Colonic mucosa (tissue), 4 donors: ENCODE measurements at regions not wholly inside any gene's neighbourhood (a gene's known extent, or its start where the extent isn't known, plus 50 kb on each side); places are given as distances from the start of the nearest gene placed in this dataset. TPM values are rescaled to one million over a fixed set of nuclear protein-coding genes. Genes with fewer than 3 reads are reported as not detected.

Source experiments
- DNase-seq: peaks from one replicate; pipeline ENCODE4 v3.0.0-alpha.2; 2020
- H3K27ac ChIP-seq: fragments of 200-600 bp; one replicate; pipeline ENCODE4 v1.8.0; 2021
- H3K27me3 ChIP-seq: fragments of 200-600 bp; one replicate; pipeline ENCODE4 v1.8.0; 2021
- H3K36me3 ChIP-seq: fragments of 200-600 bp; one replicate; pipeline ENCODE4 v1.8.0; 2021
- H3K4me1 ChIP-seq: fragments of 200-600 bp; one replicate; pipeline ENCODE4 v1.8.0; 2021; ENCODE audit warnings: mild to moderate bottlenecking
- H3K4me3 ChIP-seq: fragments of 200-600 bp; one replicate; pipeline ENCODE4 v1.8.0; 2021
- H3K9ac ChIP-seq, 2 donors: one replicate each; pipeline ENCODE4 v1.7.0; 2013; ENCODE audit warnings: control low read depth in 2 of 2, low read depth in 2 of 2, low read length in 2 of 2
- H3K9me3 ChIP-seq: fragments of 200-600 bp; one replicate; pipeline ENCODE4 v1.8.0; 2021
- intact Hi-C: fragments of 100-400 bp; cut with DNase I; formaldehyde crosslinking; loops from one replicate; pipeline ENCODE4 v1.14.1; 2022
- microRNA-seq: library from miRNA; unstranded; fragments of <30 nt; microRNA quantifications from one replicate; pipeline ENCODE4, GENCODE V29; 2019
- TF ChIP-seq, protein P1 (sequence below): fragments of 200-600 bp; IDR thresholded peaks from one replicate; pipeline ENCODE4 v1.8.0; 2022; ENCODE audit warnings: antibody characterized with exemption, mild to moderate bottlenecking
- donor health status: healthy.
- donor health status: DM: no; HTN: no; CAD: no.
- donor health status: DM: no; HTN: no; CAD: no.

DNA sequence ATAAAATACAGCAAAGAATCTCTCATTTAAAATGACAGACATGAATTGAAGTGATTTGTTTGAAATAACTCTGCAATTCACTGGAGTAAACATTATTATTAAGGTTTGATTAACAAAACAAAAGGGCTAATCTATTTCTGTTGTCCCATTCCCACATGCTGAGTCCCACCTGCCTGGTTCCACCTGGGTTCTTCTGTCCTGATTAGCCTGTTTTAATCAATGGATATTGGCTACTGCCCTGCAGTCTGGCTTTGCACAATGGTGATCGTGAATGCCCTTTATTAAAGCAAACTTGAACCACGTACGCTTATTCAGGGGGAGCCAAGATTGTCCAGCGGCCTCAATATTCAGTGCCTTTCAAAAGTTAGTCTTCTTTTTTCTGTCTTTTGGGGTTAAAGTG lies 72.8 kb upstream of the CDH19 start:
- no peaks in the 10 kb centered on the region for H3K4me1 ChIP-seq
- intact Hi-C loops, result no loop called here
- no peak for DNase-seq
- no peaks in the 10 kb centered on the region for H3K36me3 ChIP-seq
- TF ChIP-seq, protein P1, sequence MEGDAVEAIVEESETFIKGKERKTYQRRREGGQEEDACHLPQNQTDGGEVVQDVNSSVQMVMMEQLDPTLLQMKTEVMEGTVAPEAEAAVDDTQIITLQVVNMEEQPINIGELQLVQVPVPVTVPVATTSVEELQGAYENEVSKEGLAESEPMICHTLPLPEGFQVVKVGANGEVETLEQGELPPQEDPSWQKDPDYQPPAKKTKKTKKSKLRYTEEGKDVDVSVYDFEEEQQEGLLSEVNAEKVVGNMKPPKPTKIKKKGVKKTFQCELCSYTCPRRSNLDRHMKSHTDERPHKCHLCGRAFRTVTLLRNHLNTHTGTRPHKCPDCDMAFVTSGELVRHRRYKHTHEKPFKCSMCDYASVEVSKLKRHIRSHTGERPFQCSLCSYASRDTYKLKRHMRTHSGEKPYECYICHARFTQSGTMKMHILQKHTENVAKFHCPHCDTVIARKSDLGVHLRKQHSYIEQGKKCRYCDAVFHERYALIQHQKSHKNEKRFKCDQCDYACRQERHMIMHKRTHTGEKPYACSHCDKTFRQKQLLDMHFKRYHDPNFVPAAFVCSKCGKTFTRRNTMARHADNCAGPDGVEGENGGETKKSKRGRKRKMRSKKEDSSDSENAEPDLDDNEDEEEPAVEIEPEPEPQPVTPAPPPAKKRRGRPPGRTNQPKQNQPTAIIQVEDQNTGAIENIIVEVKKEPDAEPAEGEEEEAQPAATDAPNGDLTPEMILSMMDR, result no peak
- H3K9ac ChIP-seq, result no peak overlapping the region
- H3K27me3 ChIP-seq, result no peaks in the 10 kb centered on the region
- H3K27ac ChIP-seq, result no peak overlapping the region
- no peak overlapping the region for H3K4me3 ChIP-seq
- H3K9me3 ChIP-seq, result no peaks in the 10 kb centered on the region

DNA sequence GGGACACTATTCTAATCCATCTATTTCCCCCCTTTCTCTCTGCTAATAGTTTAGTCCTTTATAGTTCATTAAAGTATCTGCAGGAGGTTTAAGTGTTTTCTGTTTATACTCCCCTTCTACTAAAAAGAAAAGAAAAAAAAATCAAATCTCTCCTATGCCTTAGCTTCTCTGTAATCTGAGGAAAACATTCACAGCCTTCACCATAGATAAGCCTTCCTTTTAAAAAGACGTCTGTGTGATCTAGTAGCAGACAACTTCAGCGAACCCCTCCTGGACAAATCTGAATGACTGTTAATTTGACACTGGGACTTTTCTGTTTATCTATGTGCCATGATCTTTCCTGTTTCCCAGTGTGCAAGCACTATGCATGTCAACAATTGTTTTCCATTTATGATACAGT lies 70.4 kb upstream of the CDH19 start:
- H3K9ac ChIP-seq, result no peak overlapping the region
- DNase-seq, result no peak
- no peaks in the 10 kb centered on the region for H3K4me1 ChIP-seq
- no peaks in the 10 kb centered on the region for H3K27me3 ChIP-seq
- H3K9me3 ChIP-seq, result no peaks in the 10 kb centered on the region
- H3K36me3 ChIP-seq, result no peaks in the 10 kb centered on the region
- H3K4me3 ChIP-seq, result no peak overlapping the region
- no peak overlapping the region for H3K27ac ChIP-seq
- TF ChIP-seq, protein P1, result no peak
- intact Hi-C loops, result no loop called here

DNA sequence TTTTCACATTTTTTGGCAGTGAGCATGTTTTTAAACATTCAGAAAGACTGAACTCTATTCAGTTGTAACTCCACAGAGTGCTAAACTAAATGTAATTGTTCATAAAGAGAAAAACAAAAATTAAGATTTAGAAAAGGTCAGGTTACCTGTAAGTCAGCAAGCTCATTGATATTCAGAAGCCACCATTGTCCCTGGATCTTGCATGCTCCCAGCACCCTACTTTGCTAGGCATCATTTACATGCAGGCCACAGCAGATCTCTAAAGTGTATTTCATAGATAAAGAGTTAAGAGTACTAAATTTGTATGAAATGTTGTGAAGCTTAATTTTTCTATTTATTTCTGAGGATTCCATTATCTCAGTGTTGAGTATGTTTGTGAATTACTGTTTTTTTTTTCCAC lies 64.8 kb upstream of the CDH19 start:
- Histone ChIP-seq H3K9ac (no peak overlapping the region), H3K9me3 (no peaks in the 10 kb centered on the region), H3K4me3 (no peak overlapping the region), H3K36me3 (no peaks in the 10 kb centered on the region), H3K27me3 (no peaks in the 10 kb centered on the region), H3K4me1 (no peaks in the 10 kb centered on the region), H3K27ac (no peak overlapping the region)
- no peak for DNase-seq
- intact Hi-C loops, result no loop called here
- TF ChIP-seq, protein P1, result no peak

DNA sequence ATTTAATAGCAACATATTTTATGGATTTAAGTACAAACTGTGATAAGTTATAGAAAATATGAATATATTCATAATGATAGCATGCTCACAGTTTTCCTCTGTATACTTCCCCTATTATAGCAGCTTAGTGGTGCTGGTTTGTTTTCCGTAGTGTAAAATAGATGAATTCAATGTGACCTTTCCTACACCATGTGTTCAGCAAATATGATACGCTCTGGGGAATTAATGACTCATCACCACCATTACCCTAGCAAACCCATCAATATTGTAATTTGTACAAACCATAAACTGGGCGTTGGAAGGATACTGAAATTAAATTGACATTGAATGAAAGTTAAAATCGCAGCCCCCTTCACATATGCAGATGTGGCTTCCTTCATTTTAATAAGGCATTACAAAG lies 58.7 kb upstream of the CDH19 start:
- no peak overlapping the region for H3K4me3 ChIP-seq
- H3K36me3 ChIP-seq, result no peaks in the 10 kb centered on the region
- no peaks in the 10 kb centered on the region for H3K4me1 ChIP-seq
- intact Hi-C loops, result no loop called here
- no peaks in the 10 kb centered on the region for H3K9me3 ChIP-seq
- no peaks in the 10 kb centered on the region for H3K27me3 ChIP-seq
- TF ChIP-seq, protein P1, result no peak
- no peak for DNase-seq
- H3K9ac ChIP-seq, result no peak overlapping the region
- H3K27ac ChIP-seq, result no peak overlapping the region

DNA sequence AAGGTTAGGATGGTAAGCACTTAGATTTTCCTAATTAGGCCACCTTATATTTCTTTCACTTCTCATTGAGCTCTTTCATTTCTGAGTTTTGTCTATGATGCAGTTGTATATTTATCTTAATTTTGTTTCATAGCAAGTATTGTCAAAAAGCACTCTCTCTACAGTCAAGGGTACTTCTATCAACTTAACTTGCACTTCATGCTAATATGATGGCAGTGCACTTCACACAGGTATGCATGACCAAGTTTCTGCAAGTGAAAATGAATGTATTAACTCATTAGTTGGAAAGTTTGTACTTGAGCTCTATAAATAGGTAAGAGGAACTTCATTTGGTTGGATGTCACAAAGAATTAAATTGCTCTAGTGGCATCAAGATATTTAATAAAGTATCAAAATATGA lies 51.5 kb upstream of the CDH19 start:
- intact Hi-C loops, result no loop called here

More for the DNA sequence above, 51.5 kb upstream of the CDH19 start:
- TF ChIP-seq, protein P1, result no peak
- Histone ChIP-seq H3K4me3 (no peak overlapping the region), H3K27ac (no peak overlapping the region), H3K9ac (no peak overlapping the region), H3K27me3 (no peaks in the 10 kb centered on the region), H3K9me3 (no peaks in the 10 kb centered on the region), H3K4me1 (no peaks in the 10 kb centered on the region), H3K36me3 (no peaks in the 10 kb centered on the region)
- no peak for DNase-seq

Small RNA genes in the stretch of these regions (microRNA-seq; reads per million reads assigned to microRNA genes)
- gene MIR5011, result not detected
